ENCODE measurements at regions not wholly inside any gene's neighbourhood (a gene's known extent, or its start where the extent isn't known, plus 50 kb on each side); places are given as distances from the start of the nearest gene placed in this dataset.
"Not testable (repeated sequence)": the region's sequence is repeated elsewhere in the genome, so short reads cannot be mapped to it uniquely, and the experiment has no call there.

GRCh38 chr12:68425998-68426397, 93.8 kb upstream of the MDM1 start:
- no peak for DNase-seq

- DNase-seq, result no peak
Observed at GRCh38 chr12:68428211-68428610, 96.0 kb upstream of the MDM1 start.

GRCh38 chr12:68428724-68429501, 96.8 kb upstream of the MDM1 start:
- DNase-seq, result no peak

GRCh38 chr12:68429696-68430095, 97.5 kb upstream of the MDM1 start:
- DNase-seq, result no peak

- DNase-seq, result no peak
Observed at GRCh38 chr12:68431786-68432185, 99.6 kb upstream of the MDM1 start.

GRCh38 chr12:68432622-68433021, 100.5 kb upstream of the MDM1 start:
- no peak for DNase-seq

- no peak for DNase-seq
Observed at GRCh38 chr12:68434391-68435298, 102.5 kb upstream of the MDM1 start.

GRCh38 chr12:68435299-68435637, 103.1 kb upstream of the MDM1 start:
- DNase-seq, result no peak

- DNase-seq, result no peak
Observed at GRCh38 chr12:68435816-68436215, 103.7 kb upstream of the MDM1 start.

GRCh38 chr12:68438601-68439000, 106.4 kb upstream of the MDM1 start:
- no peak for DNase-seq

- no peak for DNase-seq
Observed at GRCh38 chr12:68439368-68440045, 107.3 kb upstream of the MDM1 start.

GRCh38 chr12:68440068-68440581, 108.0 kb upstream of the MDM1 start:
- no peak for DNase-seq

- no peak for DNase-seq
Observed at GRCh38 chr12:68441167-68441566, 109.0 kb upstream of the MDM1 start.

- DNase-seq, result not testable (repeated sequence)
Observed at GRCh38 chr12:68442353-68442972, 110.3 kb upstream of the MDM1 start.

GRCh38 chr12:68443695-68444094, 111.5 kb upstream of the MDM1 start:
- not testable (repeated sequence) for DNase-seq

GRCh38 chr12:68445824-68446223, 113.7 kb upstream of the MDM1 start:
- no peak for DNase-seq

GRCh38 chr12:68446384-68446783, 114.2 kb upstream of the MDM1 start:
- DNase-seq, result no peak

- no peak for DNase-seq
Observed at GRCh38 chr12:68446901-68447796, 115.0 kb upstream of the MDM1 start.

GRCh38 chr12:68447797-68448260, 115.7 kb upstream of the MDM1 start:
- no peak for DNase-seq

GRCh38 chr12:68449196-68449595, 117.0 kb upstream of the MDM1 start:
- no peak for DNase-seq

- no peak for DNase-seq
Observed at GRCh38 chr12:68450947-68451260, 118.7 kb upstream of the MDM1 start.
